Amygdala (tissue), 56 donors: ENCODE measurements at regions not wholly inside any gene's neighbourhood (a gene's known extent, or its start where the extent isn't known, plus 50 kb on each side); places are given as distances from the start of the nearest gene placed in this dataset.

Source experiments
- DNase-seq, 56 donors: peaks; one replicate each; lab custom pipeline; 2025; lab: John Stamatoyannopoulos, UW

DNA sequence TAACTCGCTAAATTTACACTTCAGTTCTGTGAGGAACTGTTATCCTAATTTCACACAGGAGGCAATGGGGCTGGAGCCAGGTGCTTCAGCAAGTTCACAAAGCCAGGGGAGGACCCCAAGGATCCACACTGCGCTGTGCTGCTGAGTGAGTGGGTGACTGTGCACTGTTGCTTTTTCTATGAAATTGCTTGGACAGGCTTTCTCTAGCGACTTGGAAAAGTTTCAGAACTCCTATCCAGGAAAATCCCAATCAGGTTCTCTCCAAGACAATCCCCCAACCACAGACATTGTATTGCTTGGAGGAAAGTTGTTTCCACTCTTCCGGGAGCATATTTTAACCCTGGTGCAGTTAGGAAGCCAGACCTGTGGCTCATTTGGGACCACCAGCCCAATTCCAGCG, 175.9 kb upstream of the CST7 start:
- no peak for DNase-seq

DNA sequence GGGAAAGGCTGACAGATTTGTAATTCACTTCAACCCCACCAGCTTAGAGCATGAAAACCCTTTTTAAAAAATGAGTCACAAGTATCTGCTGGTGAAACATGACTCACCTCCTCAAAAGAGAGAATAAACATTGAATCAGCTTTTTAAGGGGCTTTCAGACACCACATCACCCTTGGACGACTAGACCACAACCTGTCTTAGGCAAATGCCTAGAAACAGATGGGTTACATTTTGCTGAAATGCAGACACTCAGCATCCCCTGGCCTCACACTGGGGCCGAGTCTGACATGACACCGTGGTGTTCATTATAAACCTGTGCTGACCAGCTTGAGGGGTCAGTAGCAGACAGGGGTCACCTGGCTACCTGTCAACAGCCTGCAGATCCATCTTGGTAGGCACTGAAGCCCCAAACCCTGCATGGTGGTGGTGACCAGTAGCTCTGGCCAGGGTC, 175.3 kb upstream of the CST7 start:
- DNase-seq = no peak

DNA sequence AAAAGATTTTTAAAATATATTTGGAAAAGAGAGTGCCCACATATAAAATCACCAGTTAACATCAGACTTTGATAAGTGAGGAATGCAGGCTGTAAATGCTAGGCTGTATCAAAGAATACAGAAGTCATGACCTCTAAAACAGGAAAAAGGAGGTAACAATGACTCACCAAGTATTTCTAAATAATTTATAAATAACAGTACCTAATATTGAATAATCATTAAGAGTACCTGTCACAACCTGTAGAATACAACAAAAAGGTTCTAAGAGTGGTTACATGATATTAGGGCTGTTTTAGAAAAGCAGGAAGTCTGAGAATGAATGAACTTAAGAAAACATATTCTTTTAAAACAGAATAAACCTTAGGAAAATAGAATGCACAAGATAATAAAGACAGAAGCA, 173.1 kb upstream of the CST7 start:
- no peak for DNase-seq

DNA sequence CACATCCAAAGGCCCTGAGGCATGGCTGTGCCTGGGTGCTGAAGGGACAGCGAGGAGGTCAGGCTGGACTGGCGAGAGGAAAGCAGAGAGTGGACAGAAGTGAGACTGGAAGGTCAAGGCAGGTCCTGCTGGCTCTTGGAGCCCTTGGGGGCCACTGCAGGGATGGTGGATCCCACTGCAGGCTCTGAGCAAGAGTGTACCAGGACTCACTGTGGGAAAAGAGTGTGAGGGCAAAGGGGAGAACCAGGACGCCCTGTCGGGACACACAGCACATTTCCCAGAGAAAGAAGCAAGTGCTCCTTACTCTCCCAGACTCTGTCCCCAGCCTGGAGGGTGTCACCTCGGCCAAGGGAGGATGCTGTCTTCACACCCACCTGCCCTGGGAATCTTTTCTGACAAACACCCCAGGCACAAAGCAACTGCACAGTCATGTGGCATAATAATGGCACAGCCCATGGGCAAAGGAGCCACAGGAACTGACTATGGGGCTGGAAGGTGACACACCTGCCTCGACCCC, 172.3 kb upstream of the CST7 start:
- no peak for DNase-seq

DNA sequence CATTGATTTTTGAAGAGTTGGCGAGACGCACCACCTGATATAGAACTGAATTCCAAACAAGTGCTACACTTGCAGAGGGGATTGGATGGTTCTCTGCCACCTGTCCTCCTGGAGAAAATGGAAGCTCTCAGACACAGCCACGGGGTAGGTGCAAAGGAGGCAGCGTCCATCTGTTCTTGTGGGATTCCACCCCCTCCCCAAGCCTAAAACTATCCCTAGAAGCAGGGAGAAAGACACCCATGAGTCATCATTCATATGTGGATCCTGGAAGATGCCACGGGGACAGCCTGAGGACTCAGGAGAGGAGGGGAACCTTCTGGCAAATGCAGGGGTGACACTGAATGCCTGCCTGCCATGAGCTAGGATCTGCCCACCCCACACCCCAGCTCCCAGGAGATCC, 171.3 kb upstream of the CST7 start:
- DNase-seq = peak in 5 of 56 donors; percentile 15 to 38 (median 34)

DNA sequence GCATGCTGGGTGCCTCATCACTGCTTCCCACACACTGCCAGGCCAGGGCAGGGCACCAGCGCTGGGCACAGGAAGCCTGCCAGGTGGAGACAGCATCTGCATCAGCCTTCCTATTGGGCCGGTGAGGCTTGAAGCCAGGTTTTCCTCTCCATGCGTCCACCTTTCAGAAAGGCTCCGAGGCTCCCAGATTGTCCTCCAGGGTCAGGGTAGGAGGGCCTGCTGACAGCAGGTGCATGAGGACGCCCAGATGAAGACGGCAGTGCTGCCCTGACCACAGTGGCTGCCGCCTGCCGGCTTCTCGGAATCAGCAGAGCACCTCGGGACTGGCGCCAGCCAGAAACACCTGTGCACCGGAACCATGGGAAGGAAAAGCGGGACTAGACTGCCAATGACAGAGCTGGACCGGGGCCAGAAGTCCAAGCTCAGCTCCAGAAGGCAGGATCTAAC, 170.5 kb upstream of the CST7 start:
- no peak for DNase-seq

DNA sequence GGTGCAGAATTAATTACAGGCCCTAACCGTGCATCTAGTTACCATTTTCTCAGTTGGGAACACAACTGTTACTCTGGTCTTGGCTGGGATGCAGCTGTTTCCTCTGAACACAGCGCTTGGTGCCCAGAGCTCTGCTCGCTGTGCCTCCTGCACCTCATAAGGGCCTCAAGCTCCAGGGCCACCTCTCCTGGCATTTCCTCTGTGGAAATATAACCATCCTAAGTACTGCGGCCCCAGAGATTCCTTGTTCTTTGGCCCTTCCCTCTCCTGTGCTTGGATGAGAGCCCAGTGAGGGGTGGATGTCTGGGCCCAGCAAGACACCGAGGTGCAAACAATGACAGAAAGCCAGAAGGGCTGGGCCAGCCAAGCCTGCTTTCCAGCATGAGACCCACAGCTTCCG, 169.9 kb upstream of the CST7 start:
- DNase-seq = no peak

DNA sequence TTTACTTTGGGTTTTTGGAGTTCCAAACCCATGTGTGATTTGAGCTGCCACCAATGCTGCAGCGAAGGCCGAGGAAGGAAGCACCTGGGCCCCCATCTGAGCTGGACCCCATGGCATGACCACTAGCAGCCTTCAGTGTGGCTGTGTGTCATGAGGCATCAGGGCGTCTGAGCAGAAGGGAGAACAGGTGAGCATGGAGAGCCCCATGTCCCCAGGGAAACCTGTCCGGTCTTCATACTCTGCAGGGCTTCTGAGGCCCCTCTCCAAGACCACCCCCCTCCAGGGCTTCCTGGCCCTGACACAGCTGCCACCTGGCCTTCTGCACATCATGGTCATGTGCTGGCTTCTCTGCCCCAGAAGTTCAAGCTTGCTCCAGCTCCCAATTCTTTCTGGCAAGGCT, 169.1 kb upstream of the CST7 start:
- no peak for DNase-seq

DNA sequence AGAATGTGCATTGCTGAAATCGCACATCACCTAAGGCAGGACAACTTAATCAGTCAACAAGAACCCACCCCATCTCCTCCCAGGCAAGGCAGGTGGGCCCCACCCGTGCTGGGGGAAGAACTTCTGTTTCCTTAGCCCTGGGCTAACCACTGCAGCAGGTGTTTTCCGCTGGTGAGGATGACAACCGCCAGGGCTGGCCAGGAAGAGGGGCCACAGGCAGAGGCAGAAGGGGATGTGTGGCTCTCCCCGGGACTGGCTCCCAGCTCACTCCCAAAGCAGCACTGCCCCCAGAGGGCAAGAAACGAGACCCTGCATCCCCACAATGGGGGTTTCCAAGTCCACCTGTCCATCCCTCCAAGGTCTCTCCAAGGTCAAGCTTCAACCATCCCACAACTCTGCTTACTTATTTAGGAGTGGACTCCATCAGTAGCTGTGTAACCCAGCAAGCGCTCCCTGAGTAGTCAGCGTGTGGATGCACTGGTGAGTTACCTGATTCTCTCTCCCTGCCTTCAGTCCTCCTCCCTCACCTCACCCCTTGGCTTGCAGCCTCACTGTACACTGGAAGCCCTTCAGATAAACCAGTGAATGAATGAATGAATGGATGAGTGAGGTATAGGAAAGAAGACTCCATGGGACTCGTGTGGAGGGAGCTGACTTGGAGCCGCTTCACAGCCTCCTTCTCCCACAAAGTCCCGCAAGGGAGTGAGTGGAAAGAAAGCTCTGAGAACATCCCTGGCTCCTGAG, 168.2 kb upstream of the CST7 start:
- DNase-seq = no peak

DNA sequence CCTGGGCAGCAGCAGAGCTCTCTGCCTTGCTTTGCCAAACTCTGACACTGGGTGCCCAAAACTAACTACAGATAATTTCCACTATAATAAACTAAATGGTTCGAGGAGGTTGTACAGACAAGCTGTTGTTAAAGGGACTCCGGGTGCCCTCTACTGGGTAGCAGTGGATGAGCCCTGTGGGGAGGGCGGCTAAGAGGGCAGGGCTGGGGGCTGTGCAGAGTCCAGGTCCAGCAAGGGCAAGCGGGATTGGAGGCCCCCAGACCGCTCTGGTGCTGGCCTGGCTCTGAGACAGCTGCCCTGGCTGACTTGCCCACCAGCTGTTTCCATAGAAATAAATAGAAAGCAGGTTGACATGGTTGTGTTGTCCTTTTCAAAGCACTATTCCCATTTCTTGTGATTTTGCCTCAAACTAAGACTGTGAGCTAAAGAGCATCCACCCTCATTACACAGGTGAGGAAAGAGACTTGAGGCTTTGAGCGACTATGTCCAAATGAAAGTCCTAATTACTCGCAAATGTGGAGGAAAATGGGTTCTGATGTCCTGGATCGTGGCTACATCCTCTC, 167.6 kb upstream of the CST7 start:
- DNase-seq = peak in 38 of 56 donors; percentile 9 to 70 (median 36)

DNA sequence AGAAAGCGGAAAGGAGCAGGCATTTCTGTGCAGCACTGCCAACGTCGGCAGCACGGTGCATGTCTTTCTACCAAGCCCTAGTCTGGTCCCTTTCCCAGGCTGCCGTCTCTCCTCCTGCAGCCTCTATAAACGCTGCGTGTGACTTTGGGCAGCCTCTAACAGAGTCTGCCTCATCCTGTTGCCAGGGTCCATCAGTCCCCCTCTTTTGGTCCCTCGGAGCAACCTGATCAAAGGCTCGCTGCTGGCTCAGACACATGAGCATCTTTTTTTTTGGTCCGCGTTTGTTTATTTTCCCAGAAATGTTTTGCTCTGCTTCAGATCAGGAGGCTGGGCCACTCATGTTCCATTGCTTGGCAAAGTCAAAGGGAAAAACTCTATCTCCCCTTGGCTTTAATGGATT, 166.8 kb upstream of the CST7 start:
- no peak for DNase-seq

DNA sequence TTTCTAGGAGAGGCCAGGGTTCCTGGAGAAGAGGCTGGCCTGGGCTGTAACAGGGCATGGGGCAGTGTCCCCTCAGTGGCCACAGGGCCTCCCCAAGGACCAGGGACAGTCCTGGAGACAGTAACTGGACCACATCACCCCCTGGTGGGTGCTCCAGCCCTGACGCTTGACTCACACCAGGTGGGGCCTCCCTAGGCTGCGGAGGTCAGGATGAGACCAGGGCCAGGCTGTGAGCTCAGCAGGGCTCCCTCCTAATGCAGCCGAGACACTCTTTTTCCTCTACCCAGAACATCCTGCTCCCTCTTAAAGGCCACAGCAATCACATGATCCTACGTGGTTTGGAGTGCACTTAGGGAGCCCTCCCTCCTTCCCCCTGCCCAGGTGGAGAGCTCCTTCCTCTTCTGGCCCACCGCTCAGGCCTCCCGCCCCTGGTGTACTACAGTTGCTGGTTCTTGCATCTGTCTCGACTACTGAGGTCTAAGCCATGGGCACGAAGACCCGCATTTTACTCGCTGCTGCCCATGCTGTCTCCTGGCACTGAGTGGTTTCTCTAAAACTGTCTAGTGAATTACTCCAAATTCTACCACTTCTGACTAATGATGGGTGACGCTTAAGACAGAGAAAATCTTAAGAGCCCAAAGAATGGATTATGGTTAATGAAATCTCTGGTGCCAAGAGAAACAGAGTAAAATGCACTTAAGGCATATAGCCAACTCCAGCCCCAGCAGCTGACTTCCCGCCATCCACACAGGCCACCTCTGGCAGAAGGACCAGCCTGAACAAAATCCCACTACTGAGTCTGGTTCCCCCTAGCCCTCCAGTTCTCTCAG, 166.1 kb upstream of the CST7 start:
- DNase-seq = no peak

DNA sequence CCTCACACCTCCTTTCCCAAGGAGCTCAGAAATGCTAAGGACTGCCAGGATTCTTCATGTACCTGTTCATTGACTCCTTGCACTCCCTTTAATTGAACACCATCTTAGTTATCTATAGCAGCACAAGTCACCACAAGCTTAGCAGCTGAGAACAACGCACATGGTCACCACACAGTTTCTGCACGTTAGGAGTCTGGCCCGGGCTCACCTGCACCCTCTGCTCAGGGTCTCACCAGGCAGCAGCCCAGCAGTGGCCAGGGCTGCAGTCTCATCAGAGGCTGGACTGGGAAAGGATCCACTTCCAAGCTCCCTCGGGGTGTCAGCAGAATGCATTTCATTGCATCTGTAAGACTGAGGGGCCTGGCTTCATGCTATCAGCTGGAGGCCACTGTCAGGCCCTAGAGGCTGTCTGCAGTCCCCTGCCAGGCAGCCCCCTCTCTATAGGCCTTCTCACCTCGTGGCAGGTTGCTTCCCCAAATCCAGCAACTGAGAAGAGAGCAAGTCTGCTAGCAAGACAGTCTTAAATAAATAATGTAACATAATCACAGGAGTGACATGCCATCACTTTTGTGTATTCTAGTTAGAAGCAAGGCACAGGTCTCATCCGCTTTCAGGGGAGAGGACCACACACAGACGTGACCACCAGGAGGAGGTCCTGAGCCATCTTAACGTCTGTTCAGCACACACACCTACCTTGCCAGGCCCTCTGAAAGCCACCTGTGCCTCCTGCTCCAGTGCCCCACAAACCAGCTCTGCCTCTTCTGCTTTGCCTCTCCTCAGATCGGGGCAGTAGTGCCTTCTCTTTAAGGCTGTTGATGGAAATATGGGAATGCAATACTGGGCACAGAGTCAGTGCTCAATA, 165.2 kb upstream of the CST7 start:
- DNase-seq = peak in 1 of 56 donors; percentile 7

DNA sequence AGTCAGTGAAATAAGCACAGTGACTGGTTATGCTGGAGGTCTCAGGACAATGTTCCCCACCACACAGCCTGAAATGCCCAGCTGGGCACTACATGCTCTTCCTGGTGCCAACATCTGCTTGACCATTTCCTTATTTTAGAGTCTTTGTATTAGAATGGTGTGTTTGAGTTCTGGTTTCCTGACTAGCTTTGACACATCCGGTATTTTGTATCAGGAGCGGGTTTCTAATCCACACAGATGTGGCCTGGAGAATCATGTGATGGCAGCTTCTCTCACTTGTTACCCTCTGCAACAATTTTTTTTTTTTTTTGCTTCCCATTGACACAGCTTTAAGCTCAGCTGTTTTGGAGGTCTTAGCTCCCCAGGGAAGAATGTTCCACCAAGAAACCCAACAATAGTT, 164.5 kb upstream of the CST7 start:
- DNase-seq = no peak

DNA sequence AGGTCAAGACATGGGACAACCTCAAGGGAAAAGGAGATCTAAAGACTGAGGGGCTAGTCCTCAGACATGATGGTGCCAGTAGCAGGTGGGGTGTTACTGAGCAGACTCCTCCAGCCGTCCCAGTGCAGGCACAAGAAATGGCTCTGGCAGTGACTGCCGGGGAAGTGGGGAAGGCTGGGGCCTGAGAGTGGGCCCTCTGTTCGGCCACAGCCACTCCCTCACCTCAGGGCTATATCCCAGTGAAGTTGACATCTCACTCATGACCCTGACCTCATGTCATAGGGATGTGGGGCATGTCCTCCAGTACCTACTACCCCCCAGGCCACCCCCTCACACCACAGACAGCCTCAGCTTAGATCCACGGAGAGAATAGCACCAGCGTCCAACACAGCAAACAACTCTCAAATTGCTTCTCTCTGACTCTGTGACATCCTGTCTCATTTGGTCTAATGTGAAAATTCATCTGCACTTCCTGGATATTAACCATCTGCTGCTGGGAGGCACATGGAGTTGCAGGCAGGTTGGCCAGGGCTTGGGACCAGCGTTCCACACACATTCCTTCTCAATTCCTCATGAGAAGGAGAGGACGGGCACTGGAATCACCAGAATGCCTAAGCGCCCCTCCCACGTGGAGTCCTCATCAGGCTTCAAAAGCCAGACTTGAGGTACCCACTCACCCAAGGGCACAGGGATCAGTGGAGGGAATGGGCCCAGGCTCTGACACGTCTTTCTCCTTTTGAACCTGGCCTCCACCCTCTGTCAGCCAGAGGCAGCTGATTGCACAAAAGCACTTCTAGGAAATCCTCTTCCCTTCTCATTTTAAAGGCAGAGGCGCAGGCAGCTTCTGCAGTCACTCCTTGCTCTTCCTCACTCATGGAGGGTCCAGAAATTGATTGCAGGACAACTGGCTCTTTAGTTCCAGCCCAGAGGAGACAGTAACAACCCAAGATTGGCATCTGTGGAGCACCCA, 163.6 kb upstream of the CST7 start:
- no peak for DNase-seq

DNA sequence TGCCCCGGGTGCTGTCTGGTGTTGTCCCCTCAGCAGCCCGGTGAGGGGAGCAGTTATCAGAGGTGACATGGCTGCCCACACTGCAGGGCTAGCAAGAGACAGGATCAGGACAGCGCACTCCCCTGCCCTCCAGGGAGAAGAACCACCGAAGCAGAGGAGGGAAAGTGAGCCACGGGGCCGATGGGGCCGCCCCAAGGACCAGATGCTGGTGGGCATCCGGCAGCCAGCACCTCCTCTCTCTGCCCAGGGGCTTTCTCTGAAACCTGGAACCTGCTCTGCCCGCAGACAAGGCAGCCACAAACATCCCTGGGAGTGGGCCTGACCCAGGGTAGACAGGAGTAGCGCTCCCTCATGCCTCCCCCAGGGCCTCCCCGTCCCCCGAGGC, 163.0 kb upstream of the CST7 start:
- no peak for DNase-seq

DNA sequence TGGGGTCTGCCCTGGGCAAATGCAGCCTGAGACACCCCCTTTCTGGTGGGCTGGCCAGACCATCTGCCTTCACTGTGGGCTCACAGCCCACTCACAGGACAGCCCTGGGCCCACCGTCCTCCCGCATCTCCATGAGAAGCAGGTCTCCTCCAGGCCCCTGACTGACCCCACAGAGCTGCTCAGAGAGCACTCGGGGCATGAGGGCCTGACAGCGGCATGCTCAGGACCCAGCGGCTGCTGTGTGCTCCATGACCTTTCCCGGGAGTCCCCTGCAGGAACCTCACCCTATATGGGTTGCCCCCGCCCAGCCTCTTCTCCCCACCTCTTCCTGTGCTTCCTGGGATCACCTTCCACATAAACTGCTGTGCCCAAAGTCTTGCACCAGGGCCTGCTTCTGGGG, 162.4 kb upstream of the CST7 start:
- no peak for DNase-seq

DNA sequence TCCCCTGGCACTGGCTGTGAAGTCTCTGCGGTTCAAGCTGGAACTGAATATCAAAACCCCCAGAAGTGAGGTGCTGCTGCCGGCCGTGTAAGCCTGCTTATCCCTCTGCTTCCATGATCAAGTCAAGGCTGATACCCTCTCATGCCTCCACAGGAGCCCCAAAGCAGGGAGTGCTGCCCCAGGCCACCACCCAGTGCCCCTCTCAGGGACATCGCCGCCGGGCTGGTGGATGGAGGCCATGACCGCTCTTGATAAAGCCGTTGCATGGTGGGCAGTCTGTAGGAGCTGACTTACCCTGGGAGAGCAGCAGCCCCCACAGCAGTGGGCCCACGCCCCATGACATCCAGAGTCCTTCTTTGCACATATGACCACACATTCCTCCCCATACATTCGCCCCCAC, 162.0 kb upstream of the CST7 start:
- no peak for DNase-seq

DNA sequence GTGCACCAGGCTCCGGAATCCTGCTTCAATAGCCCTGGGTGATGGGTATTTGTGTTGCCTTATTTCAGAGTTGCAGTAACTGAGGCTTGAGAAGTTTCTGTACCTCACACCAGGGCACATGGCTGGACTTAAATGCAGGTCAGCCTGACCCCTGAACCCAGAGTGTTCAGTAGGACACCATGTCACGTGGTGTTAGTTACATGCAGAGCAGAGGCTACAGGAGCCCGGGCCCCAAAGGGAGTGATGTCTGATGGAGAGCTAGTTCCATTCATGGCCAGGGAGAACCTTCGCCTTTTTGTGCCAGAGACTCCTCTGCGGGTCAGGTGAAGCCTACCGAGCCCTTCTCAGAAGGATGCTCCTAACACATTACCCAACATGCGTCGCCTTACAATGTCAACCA, 161.4 kb upstream of the CST7 start:
- DNase-seq = no peak
